Testis (tissue), 2 donors: ENCODE measurements at regions not wholly inside any gene's neighbourhood (a gene's known extent, or its start where the extent isn't known, plus 50 kb on each side); places are given as distances from the start of the nearest gene placed in this dataset.

Experiments used
- DNase-seq: peaks from one replicate; pipeline ENCODE4 v3.0.0-alpha.2; 2019
- H3K27ac ChIP-seq, 2 donors: fragments of 200-600 bp; sonication (generic); one replicate each; pipeline ENCODE4 v1.5.1; 2019
- H3K27me3 ChIP-seq: fragments of 200-600 bp; sonication (generic); one replicate; pipeline ENCODE4 v1.5.1; 2019
- H3K36me3 ChIP-seq: fragments of 200-600 bp; sonication (generic); one replicate; pipeline ENCODE4 v1.5.1; 2017; ENCODE audit warnings: low read depth; ENCODE audit errors: missing control alignments
- H3K4me1 ChIP-seq: fragments of 200-600 bp; sonication (generic); one replicate; pipeline ENCODE4 v1.5.1; 2019
- H3K4me3 ChIP-seq, 2 donors: fragments of 200-600 bp; sonication (generic); one replicate each; pipeline ENCODE4 v1.5.1; 2017 to 2019
- H3K9me3 ChIP-seq: fragments of 200-600 bp; sonication (generic); one replicate; pipeline ENCODE4 v1.5.1; 2017
- CTCF ChIP-seq, 3 experiments: fragments of 450-650 bp in 2 of 3; fragments of 200-600 bp in 1 of 3; sonication (generic) in 1 of 3; IDR thresholded peaks; one replicate each; pipeline ENCODE4 v1.5.1; 2016 to 2019; ENCODE audit warnings: antibody characterized with exemption in 3 of 3, mild to moderate bottlenecking in 2 of 3, moderate library complexity in 1 of 3
- POLR2A ChIP-seq: fragments of 450-650 bp; IDR thresholded peaks from one replicate; pipeline ENCODE4 v1.6.1; 2017; ENCODE audit warnings: antibody characterized with exemption, mild to moderate bottlenecking, moderate library complexity
- WGBS, 2 donors: methylation state at CpG; one replicate each; pipeline ENCODE4 v1.1.5; 2018; 5-methylcytosine and 5-hydroxymethylcytosine counted together
- intact Hi-C: fragments of 100-400 bp; cut with DNase I; formaldehyde crosslinking; loops from one replicate; pipeline ENCODE4 v1.15.1; 2023; ENCODE audit warnings: low total_unique reads

DNA sequence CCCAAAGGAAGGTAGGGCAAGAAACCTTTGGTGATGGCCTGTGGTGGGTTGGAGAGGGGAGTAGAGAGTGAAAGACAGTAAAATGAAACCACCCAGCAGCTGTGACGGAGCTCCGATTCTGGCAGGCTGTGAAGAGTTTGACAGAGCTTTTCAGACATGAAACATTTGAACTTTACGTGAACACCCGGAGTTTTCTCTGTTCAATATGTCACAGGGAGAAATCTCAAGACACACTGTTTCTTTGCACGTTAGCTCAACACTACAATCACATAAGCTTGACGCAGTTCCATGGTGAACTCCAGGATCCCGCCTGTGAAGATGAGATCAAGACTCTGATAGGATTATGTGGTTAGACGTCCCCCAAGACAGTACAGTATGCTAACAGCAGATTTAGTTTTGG lies 79.6 kb upstream of the CDH11 start:
- WGBS, 2 donors = 69 to 77% methylated on average over 8 of the region's 8 CpGs
- Histone ChIP-seq H3K9me3 (no peaks in the 10 kb centered on the region), H3K4me1 (peaks cover 3% of the 10 kb centered on the region), H3K4me3 (no peak overlapping the region), H3K27me3 (no peaks in the 10 kb centered on the region), H3K36me3 (no peaks in the 10 kb centered on the region), H3K27ac (no peak overlapping the region)
- TF ChIP-seq POLR2A = no peak
- no peak for TF ChIP-seq CTCF (IDR thresholded peaks at IDR 0.05)
- intact Hi-C loops = no loop called here
- DNase-seq = no peak

DNA sequence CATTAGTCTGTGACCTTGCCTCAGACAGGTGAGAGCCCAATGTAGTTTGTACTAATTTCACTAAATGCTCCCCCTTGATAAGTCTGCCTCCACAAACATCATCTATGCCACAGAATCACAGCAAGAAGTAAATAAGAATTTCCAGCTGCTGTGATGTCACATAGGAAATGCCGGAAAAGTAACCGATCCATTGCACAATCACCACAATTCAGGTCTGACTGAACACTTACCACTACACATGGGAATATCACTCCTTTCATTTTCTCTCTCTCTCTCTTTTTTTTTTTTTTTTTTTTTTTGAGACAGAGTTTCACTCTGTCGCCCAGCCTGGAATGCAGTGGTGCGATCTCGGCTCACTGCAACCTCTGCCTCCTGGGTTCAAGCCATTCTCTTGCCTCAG lies 79.0 kb upstream of the CDH11 start:
- no peaks in the 10 kb centered on the region for H3K27me3 ChIP-seq
- 89 to 94% methylated on average over 5 of the region's 5 CpGs for WGBS, 2 donors
- H3K36me3 ChIP-seq = no peaks in the 10 kb centered on the region
- intact Hi-C loops = no loop called here
- DNase-seq = no peak
- no peak for TF ChIP-seq CTCF (IDR thresholded peaks at IDR 0.05)
- TF ChIP-seq POLR2A = no peak
- peaks cover 3% of the 10 kb centered on the region for H3K4me1 ChIP-seq
- no peak overlapping the region for H3K4me3 ChIP-seq
- no peak overlapping the region for H3K27ac ChIP-seq
- no peaks in the 10 kb centered on the region for H3K9me3 ChIP-seq

GRCh38 chr16:65200156-65200773 lies 78.4 kb upstream of the CDH11 start:
- no peak for DNase-seq
- H3K36me3 ChIP-seq = no peaks in the 10 kb centered on the region
- no peak overlapping the region for H3K27ac ChIP-seq
- no peaks in the 10 kb centered on the region for H3K9me3 ChIP-seq
- no peaks in the 10 kb centered on the region for H3K27me3 ChIP-seq
- 75 to 80% methylated on average over 5 of the region's 5 CpGs for WGBS, 2 donors
- no peak overlapping the region for H3K4me3 ChIP-seq
- TF ChIP-seq POLR2A (no peak), CTCF (IDR thresholded peaks at IDR 0.05) (no peak)
- intact Hi-C loops = no loop called here
- peaks cover 3% of the 10 kb centered on the region for H3K4me1 ChIP-seq

DNA sequence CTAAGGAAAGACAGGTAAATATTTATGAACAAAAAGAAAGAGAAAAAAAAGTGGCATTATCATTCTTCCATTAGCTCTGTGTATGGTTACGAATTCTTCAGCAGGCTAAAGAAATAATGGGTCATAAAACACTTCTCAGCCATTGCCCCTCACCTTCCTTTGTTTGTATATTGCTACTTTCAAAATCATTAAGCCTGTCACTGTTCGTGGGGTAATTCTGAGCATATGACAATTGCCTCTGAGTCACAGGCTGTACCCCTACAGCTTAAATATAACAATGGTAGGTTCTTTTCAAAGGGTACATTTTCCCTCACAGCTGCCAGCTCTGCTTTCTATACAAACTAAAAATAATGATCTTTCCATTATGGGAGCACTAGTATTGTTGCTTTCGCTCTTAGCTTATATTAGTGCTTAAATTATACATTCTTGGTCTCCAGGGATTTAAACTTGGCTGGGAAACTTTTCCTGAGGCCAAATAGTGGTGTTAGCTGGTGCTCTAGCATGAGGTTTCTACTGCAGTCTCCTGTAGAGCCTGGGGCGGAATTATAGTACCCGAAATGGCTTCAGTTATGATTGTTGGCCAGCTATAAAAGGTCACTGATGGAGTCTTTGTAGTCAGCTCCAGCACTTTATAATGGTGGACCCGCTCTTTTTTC lies 74.7 kb upstream of the CDH11 start:
- TF ChIP-seq POLR2A (no peak), CTCF (IDR thresholded peaks at IDR 0.05) (no peak)
- H3K27me3 ChIP-seq = no peaks in the 10 kb centered on the region
- WGBS, 2 donors = 76 to 78% methylated on average over 6 of the region's 6 CpGs
- DNase-seq = no peak
- no peak overlapping the region for H3K4me3 ChIP-seq
- intact Hi-C loops = no loop called here
- no peaks in the 10 kb centered on the region for H3K9me3 ChIP-seq
- no peaks in the 10 kb centered on the region for H3K36me3 ChIP-seq
- H3K27ac ChIP-seq = no peak overlapping the region
- no peaks in the 10 kb centered on the region for H3K4me1 ChIP-seq

DNA sequence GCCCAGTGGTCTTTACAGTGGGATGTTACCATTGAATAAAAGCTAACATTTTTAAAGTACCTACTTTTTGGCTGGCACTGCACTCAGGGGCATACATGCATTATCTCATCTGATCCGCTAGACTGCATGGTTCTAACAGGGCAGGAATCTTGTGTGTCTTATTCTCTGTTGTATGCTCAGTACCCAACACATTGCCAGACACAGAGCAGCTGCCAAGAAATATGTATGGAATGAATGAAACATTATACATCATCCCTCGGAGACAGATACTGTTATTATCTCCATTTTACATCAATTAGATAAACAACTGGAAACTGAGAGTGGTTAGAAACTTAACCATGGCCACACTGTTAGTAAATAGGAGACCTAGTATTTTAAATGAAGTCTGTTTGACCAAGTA lies 74.1 kb upstream of the CDH11 start:
- no peak for DNase-seq
- no peaks in the 10 kb centered on the region for H3K36me3 ChIP-seq
- no peak for TF ChIP-seq CTCF (IDR thresholded peaks at IDR 0.05)
- 71 to 82% methylated on average over 2 of the region's 2 CpGs for WGBS, 2 donors
- no peak overlapping the region for H3K27ac ChIP-seq
- no peak overlapping the region for H3K4me3 ChIP-seq
- H3K27me3 ChIP-seq = no peaks in the 10 kb centered on the region
- H3K4me1 ChIP-seq = no peaks in the 10 kb centered on the region
- no peaks in the 10 kb centered on the region for H3K9me3 ChIP-seq
- intact Hi-C loops = no loop called here
